ENCODE measurements at regions not wholly inside any gene's neighbourhood (a gene's known extent, or its start where the extent isn't known, plus 50 kb on each side); places are given as distances from the start of the nearest gene placed in this dataset.
"Not testable (repeated sequence)": the region's sequence is repeated elsewhere in the genome, so short reads cannot be mapped to it uniquely, and the experiment has no call there.

DNA sequence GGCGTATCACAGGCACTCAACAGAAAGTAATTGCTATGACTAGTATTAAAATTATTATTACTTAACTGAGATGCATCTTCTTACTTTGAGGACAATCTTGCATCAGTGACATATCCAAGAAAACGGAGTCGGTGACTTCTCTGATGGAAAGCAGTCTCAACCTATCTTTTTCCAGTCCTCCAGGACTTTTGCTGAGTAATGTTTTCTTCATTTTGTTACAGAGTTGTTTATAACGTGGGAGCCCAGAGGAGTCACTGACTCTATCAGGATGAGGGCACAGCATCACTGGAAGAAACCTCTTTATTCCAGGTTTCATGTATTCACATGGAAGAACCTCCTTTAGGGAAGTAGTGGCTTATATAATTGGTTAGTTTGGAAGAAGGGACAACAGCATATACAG, 51.5 kb upstream of the MELK start:
- no peak for DNase-seq (ENCODE audit: low read depth in 2 of 2)

DNA sequence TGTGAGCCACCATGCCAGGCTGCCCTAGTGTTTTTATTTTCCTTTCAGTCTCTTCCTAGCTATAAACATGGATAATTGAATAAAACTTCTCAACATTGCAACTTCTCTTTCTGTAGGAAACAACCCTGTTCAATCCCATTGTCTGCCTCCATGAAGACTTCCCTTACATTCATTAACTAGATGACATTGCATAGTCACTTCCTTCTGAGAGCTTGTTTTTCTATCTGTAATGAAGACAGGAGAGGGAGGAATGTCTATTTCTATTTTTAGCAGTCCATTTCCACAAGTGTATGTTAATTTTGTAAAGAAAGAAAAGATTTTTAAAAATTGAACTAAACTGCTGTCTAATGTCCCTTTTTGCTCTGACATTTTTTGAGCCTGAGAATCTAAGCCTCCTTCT, 55.6 kb upstream of the MELK start:
- no peak for DNase-seq (ENCODE audit: low read depth in 2 of 2)

- no peak for DNase-seq (ENCODE audit: low read depth in 2 of 2)
These were observed 68.5 kb upstream of the MELK start for GRCh38 chr9:36504156-36504555.

GRCh38 chr9:36503172-36504088, 69.3 kb upstream of the MELK start:
- DNase-seq (ENCODE audit: low read depth in 2 of 2): no peak

DNA sequence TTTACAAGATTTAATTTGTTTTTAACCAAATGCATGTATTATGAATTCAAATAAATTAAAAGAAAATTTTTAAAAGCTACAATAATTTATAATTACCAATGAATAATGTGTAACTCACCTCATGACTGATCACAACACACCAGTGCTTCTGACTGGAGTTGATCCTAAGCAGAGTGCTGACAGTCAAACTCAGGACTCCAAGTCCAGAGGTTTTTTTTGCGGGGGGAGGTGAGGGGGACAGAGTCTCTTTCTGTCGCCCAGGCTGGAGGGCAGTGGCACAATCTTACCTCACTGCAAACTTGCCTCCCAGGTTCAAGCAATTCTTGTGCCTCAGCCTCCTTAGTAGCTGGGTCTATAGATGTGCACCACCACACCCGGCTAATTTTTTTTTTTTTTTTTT, 71.0 kb upstream of the MELK start:
- no peak for DNase-seq (ENCODE audit: low read depth in 2 of 2)

GRCh38 chr9:36500931-36501330, 71.8 kb upstream of the MELK start:
- DNase-seq (ENCODE audit: low read depth in 2 of 2): not testable (repeated sequence)

DNA sequence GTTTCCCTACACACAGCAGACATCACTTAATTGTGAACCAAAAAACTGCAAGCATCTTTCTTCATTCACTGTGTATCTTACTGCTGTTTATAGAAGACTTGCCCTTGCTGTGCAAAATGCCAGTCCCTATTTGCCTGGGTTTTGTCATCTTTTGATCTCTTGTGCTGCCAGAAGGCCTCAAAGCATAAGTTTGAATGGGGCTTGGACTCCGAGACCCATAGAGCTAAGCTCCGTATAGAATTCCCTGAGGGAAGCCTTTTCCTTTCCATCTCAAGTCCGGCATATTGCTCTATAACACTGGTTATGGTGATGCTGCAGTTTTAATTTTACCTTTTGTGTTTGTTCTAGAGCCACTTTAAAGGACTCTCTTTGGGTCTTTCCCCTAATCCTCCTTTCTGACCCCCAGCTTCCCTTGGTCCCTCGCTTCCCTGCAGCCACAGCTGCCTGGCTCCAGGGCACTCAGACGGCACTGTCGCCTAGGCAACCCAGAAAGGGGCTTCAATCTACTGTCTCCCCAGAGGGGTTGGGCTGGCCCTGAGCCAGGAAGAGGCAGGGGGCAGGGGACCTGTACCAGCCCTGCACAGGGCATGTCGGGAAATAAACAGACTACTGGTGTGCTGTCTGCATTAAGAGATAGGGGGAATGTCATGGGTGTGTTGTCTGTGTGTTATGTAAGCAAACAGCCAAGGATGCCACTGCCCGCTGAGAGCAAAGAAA, 73.4 kb upstream of the MELK start:
- no peak for DNase-seq (ENCODE audit: low read depth in 2 of 2)

GRCh38 chr9:36493564-36493963, 79.1 kb upstream of the MELK start:
- DNase-seq (ENCODE audit: low read depth in 2 of 2): not testable (repeated sequence)

DNA sequence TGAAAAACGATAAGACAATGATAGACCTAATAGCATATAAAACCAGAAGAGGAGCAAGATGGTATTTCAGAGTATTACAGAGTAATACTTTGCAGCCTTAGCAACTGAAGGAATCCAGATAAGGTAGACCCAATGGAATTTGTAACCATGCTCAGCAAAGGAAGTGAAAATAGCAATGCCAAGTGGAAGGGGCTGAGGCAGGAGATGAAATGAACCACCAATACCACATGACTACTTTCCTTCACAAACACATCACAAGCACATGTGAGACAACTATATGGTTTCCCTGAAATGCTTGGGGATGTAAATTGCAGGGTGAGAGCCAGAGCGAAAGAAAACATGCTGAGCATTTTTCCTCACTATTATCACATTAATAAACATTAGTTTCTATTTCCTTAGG, 79.8 kb upstream of the MELK start:
- no peak for DNase-seq (ENCODE audit: low read depth in 2 of 2)

GRCh38 chr9:36489453-36489852, 83.2 kb upstream of the MELK start:
- DNase-seq (ENCODE audit: low read depth in 2 of 2): no peak

DNA sequence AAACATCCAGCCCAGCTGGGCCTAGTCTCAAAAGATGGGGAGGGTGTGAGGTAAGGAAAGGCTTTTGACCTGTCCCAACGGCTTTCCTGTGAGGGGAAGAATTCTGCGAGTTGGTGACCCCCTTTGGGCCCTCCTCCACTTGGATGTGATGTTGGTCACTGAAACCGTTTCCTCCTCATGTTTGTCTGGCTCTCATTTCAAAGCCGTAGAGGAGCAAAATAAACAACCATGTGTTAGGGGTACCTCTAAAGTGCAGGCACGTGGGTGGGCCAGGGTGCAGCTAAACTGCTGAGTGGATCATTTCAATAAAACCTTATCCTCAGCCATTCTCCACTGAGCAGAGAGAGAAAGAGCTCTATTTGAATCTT, 84.3 kb upstream of the MELK start:
- DNase-seq (ENCODE audit: low read depth in 2 of 2): peak in 1 of 2 donors; percentile 9

DNA sequence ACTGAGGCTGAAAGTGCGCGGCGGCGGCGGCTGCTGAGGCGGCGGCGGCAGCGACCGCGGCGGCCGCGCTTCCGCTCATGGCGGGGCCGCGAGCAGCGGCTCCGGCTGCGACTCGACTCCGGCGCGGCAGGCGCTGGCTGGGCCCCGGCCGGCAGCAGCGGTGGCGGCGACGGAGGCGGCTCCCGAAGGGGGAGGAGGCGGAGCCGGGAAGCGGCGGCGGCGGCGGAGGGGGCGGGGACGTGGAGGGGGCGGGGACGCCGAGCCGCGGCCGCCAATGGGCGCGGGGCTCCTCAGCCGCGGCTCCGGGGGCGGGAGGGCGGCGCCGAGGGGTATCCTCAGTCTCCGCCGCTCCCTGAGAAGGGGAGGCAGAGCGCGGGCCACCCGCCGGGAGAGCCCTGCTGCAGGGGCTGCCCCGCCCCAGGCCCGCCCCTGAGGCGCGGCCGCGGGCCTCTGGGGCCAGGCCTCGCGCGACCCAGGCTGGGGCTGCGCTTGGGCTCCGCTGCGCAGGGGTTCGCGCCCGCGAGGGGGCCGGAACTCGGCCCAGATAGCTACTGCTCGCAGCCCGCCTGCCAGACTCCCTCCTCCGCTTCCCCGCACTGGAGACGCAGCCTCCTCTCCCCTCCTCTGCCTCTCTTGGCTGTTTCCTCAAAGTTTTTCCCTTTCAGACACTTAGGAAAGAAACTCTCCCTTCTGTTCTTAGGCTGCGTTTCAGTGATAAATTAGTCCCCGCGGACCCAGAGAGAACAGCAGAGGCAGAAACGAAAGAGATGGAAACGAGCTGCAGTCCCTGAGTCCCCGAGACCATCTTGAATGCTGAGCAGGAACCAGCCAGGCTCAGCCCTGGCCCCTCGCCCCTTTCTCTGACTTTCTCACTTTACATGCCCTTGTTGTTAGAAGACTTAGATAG, 85.0 kb upstream of the MELK start:
- peak; percentile 78 to 93 for DNase-seq (ENCODE audit: low read depth in 2 of 2)

GRCh38 chr9:36486933-36487481, 85.7 kb upstream of the MELK start:
- peak in 1 of 2 donors; percentile 33 for DNase-seq (ENCODE audit: low read depth in 2 of 2)

- no peak for DNase-seq (ENCODE audit: low read depth in 2 of 2)
These were observed 86.3 kb upstream of the MELK start for GRCh38 chr9:36486329-36486932.

- DNase-seq (ENCODE audit: low read depth in 2 of 2): no peak
These were observed 85.7 kb upstream of the RNF38 start for GRCh38 chr9:36485647-36486328.

GRCh38 chr9:36484124-36484523, 84.1 kb upstream of the RNF38 start:
- no peak for DNase-seq (ENCODE audit: low read depth in 2 of 2)

GRCh38 chr9:36479101-36479500, 79.0 kb upstream of the RNF38 start:
- no peak for DNase-seq (ENCODE audit: low read depth in 2 of 2)

GRCh38 chr9:36471359-36471758, 71.3 kb upstream of the RNF38 start:
- DNase-seq (ENCODE audit: low read depth in 2 of 2): no peak

DNA sequence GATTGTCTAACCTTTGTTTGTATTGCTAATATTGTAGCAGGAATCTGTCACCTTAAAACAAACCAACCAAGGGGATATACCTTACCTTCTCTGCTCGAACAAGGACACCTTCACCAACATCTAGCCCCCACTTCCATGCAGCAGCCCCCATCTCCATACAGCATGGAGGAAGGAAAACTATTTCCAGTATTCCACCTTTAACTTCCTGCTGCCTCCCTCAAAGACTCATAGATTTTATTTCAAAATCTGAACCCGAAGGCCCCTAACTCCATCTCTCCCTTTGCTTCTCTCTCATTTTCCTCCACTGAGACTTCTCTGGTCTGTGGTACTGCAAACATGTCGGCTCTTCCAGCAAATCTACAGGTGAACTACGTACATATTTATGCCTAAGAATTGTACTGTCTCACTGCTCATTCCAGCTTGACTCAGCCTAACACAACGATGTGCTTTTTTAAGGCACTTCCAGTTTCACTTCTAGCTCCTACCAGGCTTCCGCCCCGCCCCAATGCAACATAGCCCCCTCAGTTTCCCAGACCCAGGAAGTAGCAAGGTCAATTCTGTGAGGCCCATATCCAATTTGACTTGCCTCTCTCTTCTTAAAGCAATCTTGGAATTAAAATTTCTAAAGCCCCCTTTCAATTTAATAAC, 70.7 kb upstream of the RNF38 start:
- peak; percentile 56 to 58 for DNase-seq (ENCODE audit: low read depth in 2 of 2)

GRCh38 chr9:36463467-36463866, 63.4 kb upstream of the RNF38 start:
- no peak for DNase-seq (ENCODE audit: low read depth in 2 of 2)

Measured in stimulated activated CD8-positive, alpha-beta memory T cell treated with anti-CD3 and anti-CD28 coated beads, Interleukin-7, amount 100 ng/mL, for 4 hours (primary cell).